Keratinocyte (primary cell): ENCODE measurements at regions not wholly inside any gene's neighbourhood (a gene's known extent, or its start where the extent isn't known, plus 50 kb on each side); places are given as distances from the start of the nearest gene placed in this dataset.

ENCODE experiments used
- DNase-seq: peaks from one replicate; pipeline ENCODE4 v3.0.0-alpha.2; 2011; ENCODE audit warnings: low read depth, missing footprints, low spot score
- FAIRE-seq: peaks from 2 replicates; lab custom pipeline; 2011; peaks lifted over from hg19 to GRCh38; lab: Jason Lieb, UNC
- H2AFZ ChIP-seq: 2 replicates; pipeline ENCODE4 v1.6.0; 2012; ENCODE audit warnings: low read length, control low read depth, inconsistent platforms; ENCODE audit not compliant: control insufficient read depth
- H3K27ac ChIP-seq: 2 replicates; pipeline ENCODE4 v1.5.1; 2011; ENCODE audit warnings: low read length; ENCODE audit not compliant: control insufficient read depth, insufficient read depth
- H3K27me3 ChIP-seq: 3 replicates; pipeline ENCODE4 v1.6.0; 2011; ENCODE audit warnings: low read length; ENCODE audit not compliant: control insufficient read depth, insufficient read depth; ENCODE audit errors: extremely low read depth
- H3K36me3 ChIP-seq, 2 experiments: 2 replicates in 1 of 2; 3 replicates in 1 of 2; pipeline ENCODE4 v1.5.1; 2011; ENCODE audit warnings: low read length in 2 of 2, mild to moderate bottlenecking in 1 of 2; ENCODE audit not compliant: control insufficient read depth in 2 of 2, insufficient read depth in 2 of 2; ENCODE audit errors: extremely low read depth in 1 of 2
- H3K4me1 ChIP-seq: 3 replicates; pipeline ENCODE4 v1.5.1; 2011; ENCODE audit warnings: low read length; ENCODE audit not compliant: control insufficient read depth, insufficient read depth; ENCODE audit errors: extremely low read depth
- H3K4me2 ChIP-seq: 3 replicates; pipeline ENCODE4 v1.6.0; 2011; ENCODE audit warnings: low read depth, low read length; ENCODE audit not compliant: control insufficient read depth, insufficient read depth; ENCODE audit errors: extremely low read depth
- H3K4me3 ChIP-seq, 3 experiments: fragments of 200-600 bp in 1 of 3; sonication (generic) in 1 of 3; 2 replicates in 2 of 3; 3 replicates in 1 of 3; pipeline ENCODE4 v1.5.1; 2011 to 2016; ENCODE audit warnings: low read length in 3 of 3, mild to moderate bottlenecking in 3 of 3, control low read depth in 2 of 3, inconsistent platforms in 1 of 3, low read depth in 1 of 3, mixed read lengths in 1 of 3, mixed run types in 1 of 3, moderate library complexity in 1 of 3; ENCODE audit not compliant: control insufficient read depth in 2 of 3, insufficient read depth in 2 of 3; ENCODE audit errors: extremely low read depth in 1 of 3
- H3K79me2 ChIP-seq: 2 replicates; pipeline ENCODE4 v1.6.0; 2012; ENCODE audit warnings: low read length; ENCODE audit not compliant: control insufficient read depth, insufficient read depth
- H3K9ac ChIP-seq: 3 replicates; pipeline ENCODE4 v1.6.0; 2011; ENCODE audit warnings: low read length; ENCODE audit not compliant: control insufficient read depth, insufficient read depth; ENCODE audit errors: extremely low read depth
- H3K9me1 ChIP-seq: 3 replicates; pipeline ENCODE4 v1.6.0; 2011; ENCODE audit warnings: low read length; ENCODE audit not compliant: control insufficient read depth, insufficient read depth; ENCODE audit errors: extremely low read depth
- H3K9me3 ChIP-seq: 2 replicates; pipeline ENCODE4 v1.5.1; 2012; ENCODE audit warnings: low read depth, low read length; ENCODE audit not compliant: control insufficient read depth
- H4K20me1 ChIP-seq: 3 replicates; pipeline ENCODE4 v1.6.0; 2011; ENCODE audit warnings: low read length; ENCODE audit not compliant: control insufficient read depth, insufficient read depth; ENCODE audit errors: extremely low read depth
- EZH2 ChIP-seq: IDR thresholded peaks from one replicate; pipeline ENCODE4 v1.6.1; 2012; ENCODE audit warnings: inconsistent platforms, mild to moderate bottlenecking, low read length, moderate library complexity
- dilution Hi-C: fragments of 300-500 bp; cut with MboI; formaldehyde crosslinking; loops from one replicate; pipeline ENCODE4 v1.7.0; 2020; ENCODE audit warnings: low sequenced_read_pairs; ENCODE audit not compliant: extremely low pct_ligation_motif_present
- TF ChIP-seq, protein P1 (sequence below), 3 experiments: IDR thresholded peaks in 1 of 3; conservative IDR thresholded peaks in 1 of 3; optimal IDR thresholded peaks in 1 of 3; 2 replicates in 2 of 3; 3 replicates in 1 of 3; pipeline versions ENCODE3 to v1.5.1; 2011; ENCODE audit warnings: low read length in 3 of 3, mild to moderate bottlenecking in 3 of 3, moderate library complexity in 2 of 3, control low read depth in 1 of 3, inconsistent platforms in 1 of 3; ENCODE audit not compliant: insufficient read depth in 2 of 3; ENCODE audit errors: extremely low read depth in 1 of 3

DNA sequence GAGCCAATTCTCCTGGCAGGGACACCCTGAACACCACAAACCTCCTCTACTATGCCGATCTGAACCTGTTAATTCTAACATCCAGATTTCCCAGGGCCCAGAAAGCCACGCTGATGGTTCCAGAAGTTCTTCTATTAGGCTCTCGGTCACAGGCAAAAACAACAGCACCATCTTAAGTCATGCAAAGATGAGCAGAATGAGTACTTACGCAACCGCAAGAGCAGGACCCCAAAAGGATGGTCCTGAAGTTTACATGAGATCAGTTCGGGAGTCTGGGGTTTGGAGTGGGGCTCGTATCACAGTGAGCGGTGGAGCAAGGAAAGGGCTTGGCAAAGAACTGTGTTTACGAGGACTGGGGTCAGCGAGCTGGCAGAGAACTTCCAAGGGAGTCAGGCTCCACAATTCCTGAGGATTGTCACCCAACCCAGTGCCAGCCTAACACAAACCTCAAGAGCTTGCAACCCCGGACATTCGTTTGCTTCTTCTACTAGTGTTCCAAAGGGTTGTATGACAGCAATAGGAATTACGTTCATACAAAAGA, 532.6 kb downstream of the TNS3 start:
- Histone ChIP-seq H3K79me2 (no peaks in the 10 kb centered on the region), H3K27ac (no peak overlapping the region), H3K9me3 (no peaks in the 10 kb centered on the region), H3K9me1 (no peaks in the 10 kb centered on the region), H3K27me3 (peaks cover 3% of the 10 kb centered on the region), H3K4me1 (no peaks in the 10 kb centered on the region), H3K4me3 (no peak overlapping the region), H3K36me3 (no peaks in the 10 kb centered on the region), H3K9ac (no peak overlapping the region), H4K20me1 (no peaks in the 10 kb centered on the region), H3K4me2 (no peak overlapping the region), H2AFZ (no peak overlapping the region)
- FAIRE-seq (no peak), DNase-seq (no peak)
- dilution Hi-C loops: no loop called here
- TF ChIP-seq EZH2: no peak
- TF ChIP-seq, protein P1, sequence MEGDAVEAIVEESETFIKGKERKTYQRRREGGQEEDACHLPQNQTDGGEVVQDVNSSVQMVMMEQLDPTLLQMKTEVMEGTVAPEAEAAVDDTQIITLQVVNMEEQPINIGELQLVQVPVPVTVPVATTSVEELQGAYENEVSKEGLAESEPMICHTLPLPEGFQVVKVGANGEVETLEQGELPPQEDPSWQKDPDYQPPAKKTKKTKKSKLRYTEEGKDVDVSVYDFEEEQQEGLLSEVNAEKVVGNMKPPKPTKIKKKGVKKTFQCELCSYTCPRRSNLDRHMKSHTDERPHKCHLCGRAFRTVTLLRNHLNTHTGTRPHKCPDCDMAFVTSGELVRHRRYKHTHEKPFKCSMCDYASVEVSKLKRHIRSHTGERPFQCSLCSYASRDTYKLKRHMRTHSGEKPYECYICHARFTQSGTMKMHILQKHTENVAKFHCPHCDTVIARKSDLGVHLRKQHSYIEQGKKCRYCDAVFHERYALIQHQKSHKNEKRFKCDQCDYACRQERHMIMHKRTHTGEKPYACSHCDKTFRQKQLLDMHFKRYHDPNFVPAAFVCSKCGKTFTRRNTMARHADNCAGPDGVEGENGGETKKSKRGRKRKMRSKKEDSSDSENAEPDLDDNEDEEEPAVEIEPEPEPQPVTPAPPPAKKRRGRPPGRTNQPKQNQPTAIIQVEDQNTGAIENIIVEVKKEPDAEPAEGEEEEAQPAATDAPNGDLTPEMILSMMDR (optimal IDR thresholded peaks at IDR 0.05 in 1 of 3, IDR thresholded peaks at IDR 0.05 in 1 of 3, conservative IDR thresholded peaks at IDR 0.05 in 1 of 3; ENCODE audit: extremely low read depth in 1 of 3, insufficient read depth in 2 of 3, low read length in 3 of 3): no peak

DNA sequence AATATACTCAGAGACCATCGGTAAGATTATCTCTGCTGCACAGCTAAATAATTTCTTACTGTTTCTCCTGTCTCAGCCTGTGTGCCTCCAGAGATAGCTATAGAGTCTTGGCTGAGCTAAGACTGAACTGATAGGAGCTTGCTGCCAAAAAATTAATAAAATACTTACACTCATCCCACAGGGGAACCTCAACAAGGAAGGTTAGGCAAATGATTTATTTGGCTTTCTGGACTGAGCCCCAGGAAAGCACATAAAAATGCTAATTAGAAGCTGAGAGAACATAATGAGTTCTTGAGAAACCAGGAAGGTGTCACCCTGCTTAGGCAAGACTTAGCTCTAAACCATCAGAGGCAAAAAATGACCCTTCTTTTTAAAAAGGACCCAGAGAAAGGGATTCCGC, 534.5 kb downstream of the TNS3 start:
- no peaks in the 10 kb centered on the region for H3K9me3 ChIP-seq
- H3K9ac ChIP-seq: no peak overlapping the region
- H3K79me2 ChIP-seq: no peaks in the 10 kb centered on the region
- no peaks in the 10 kb centered on the region for H3K9me1 ChIP-seq
- no peak overlapping the region for H3K27ac ChIP-seq
- no peak overlapping the region for H2AFZ ChIP-seq
- no peaks in the 10 kb centered on the region for H3K4me1 ChIP-seq
- dilution Hi-C loops: no loop called here
- H4K20me1 ChIP-seq: no peaks in the 10 kb centered on the region
- TF ChIP-seq, protein P1 (optimal IDR thresholded peaks at IDR 0.05 in 1 of 3, IDR thresholded peaks at IDR 0.05 in 1 of 3, conservative IDR thresholded peaks at IDR 0.05 in 1 of 3; ENCODE audit: extremely low read depth in 1 of 3, insufficient read depth in 2 of 3, low read length in 3 of 3): no peak
- no peak for TF ChIP-seq EZH2
- H3K4me2 ChIP-seq: no peak overlapping the region
- peaks cover 3% of the 10 kb centered on the region for H3K27me3 ChIP-seq
- no peaks in the 10 kb centered on the region for H3K36me3 ChIP-seq
- no peak for FAIRE-seq
- H3K4me3 ChIP-seq: no peak overlapping the region
- no peak for DNase-seq
